ENCODE measurements at regions not wholly inside any gene's neighbourhood (a gene's known extent, or its start where the extent isn't known, plus 50 kb on each side); places are given as distances from the start of the nearest gene placed in this dataset.

- no peak for TF ChIP-seq CTCF (IDR thresholded peaks at IDR 0.05)
- TF ChIP-seq ZFX (IDR thresholded peaks at IDR 0.05; ENCODE audit: borderline replicate concordance): no peak
These were observed 214.7 kb downstream of the TRAM1L1 start for GRCh38 chr4:116870686-116871085.

All from 22Rv1 (cell line).